Ascending aorta (tissue), 2 donors: ENCODE measurements at regions not wholly inside any gene's neighbourhood (a gene's known extent, or its start where the extent isn't known, plus 50 kb on each side); places are given as distances from the start of the nearest gene placed in this dataset.

ENCODE experiments used
- DNase-seq, 2 donors: peaks; one replicate each; pipeline ENCODE4 v3.0.0-alpha.2; 2019; ENCODE audit warnings: low spot score in 2 of 2
- H3K27ac ChIP-seq, 2 donors: fragments of 200-600 bp; sonication (generic); one replicate each; pipeline ENCODE4 v1.5.1; 2016 to 2017; ENCODE audit warnings: mild to moderate bottlenecking in 1 of 2
- H3K27me3 ChIP-seq: fragments of 200-600 bp; sonication (generic); one replicate; pipeline ENCODE4 v1.5.1; 2017
- H3K36me3 ChIP-seq, 2 donors: fragments of 200-600 bp; sonication (generic); one replicate each; pipeline ENCODE4 v1.5.1; 2016
- H3K4me1 ChIP-seq, 2 donors: fragments of 200-600 bp; sonication (generic); one replicate each; pipeline ENCODE4 v1.5.1; 2016 to 2017; ENCODE audit warnings: mild to moderate bottlenecking in 1 of 2
- H3K4me3 ChIP-seq, 2 donors: fragments of 200-600 bp; sonication (generic); one replicate each; pipeline ENCODE4 v1.5.1; 2016 to 2017; ENCODE audit warnings: mild to moderate bottlenecking in 1 of 2
- H3K9me3 ChIP-seq, 2 donors: fragments of 200-600 bp; sonication (generic); one replicate each; pipeline ENCODE4 v1.5.1; 2016
- CTCF ChIP-seq, 3 experiments: fragments of 200-600 bp in 2 of 3; fragments of 450-650 bp in 1 of 3; sonication (generic) in 2 of 3; IDR thresholded peaks; one replicate each; pipeline ENCODE4 v1.5.1; 2016 to 2019; ENCODE audit warnings: antibody characterized with exemption in 3 of 3, mild to moderate bottlenecking in 1 of 3, moderate library complexity in 1 of 3
- intact Hi-C: fragments of 100-400 bp; cut with DNase I; formaldehyde crosslinking; loops from one replicate; pipeline ENCODE4 v1.15.1; 2023

GRCh38 chr5:93886917-93887361, 145.5 kb upstream of the POU5F2 start:
- Histone ChIP-seq H3K4me3 (no peak overlapping the region), H3K36me3 (no peaks in the 10 kb centered on the region), H3K4me1 (no peaks in the 10 kb centered on the region), H3K27me3 (no peaks in the 10 kb centered on the region), H3K27ac (no peak overlapping the region), H3K9me3 (no peaks in the 10 kb centered on the region)
- DNase-seq = no peak
- intact Hi-C loops = no loop called here
- TF ChIP-seq CTCF (IDR thresholded peaks at IDR 0.05) = no peak

DNA sequence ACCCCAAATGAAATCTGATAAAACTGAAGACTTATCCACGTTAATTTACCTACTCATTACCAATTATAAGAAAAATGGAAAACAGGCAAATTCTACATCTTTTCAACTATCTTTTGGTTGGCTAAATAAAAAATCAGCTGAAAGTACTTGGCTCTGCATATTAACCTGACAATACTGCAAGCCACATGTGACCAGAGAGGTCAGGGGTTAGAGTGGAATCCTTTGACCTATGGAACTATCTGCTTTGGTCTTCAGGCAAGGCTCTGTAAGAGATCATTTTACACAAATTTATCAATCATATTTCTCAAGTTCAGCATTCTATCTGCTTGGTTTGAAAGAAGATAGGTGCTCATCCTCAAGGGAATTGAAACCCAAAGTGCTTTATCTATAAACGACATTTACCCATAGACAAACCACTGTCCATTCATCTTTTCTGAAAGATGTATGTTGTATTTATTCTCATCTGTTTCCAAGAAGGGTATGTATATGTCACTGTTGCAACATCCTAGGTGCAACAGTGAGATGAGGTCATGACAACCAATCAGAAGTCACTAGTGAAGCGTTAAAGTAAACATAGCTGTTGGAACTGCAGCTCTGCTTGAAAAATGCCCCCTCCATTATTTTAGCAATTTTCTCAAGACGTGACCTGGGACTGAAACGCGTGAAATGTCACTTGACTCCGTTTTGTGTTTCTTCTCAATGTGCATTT, 144.9 kb upstream of the POU5F2 start:
- Histone ChIP-seq H3K4me1 (no peaks in the 10 kb centered on the region), H3K27ac (no peak overlapping the region), H3K36me3 (peaks cover 0 to under 1% of the 10 kb centered on the region in 2 donors), H3K27me3 (no peaks in the 10 kb centered on the region), H3K4me3 (no peak overlapping the region), H3K9me3 (no peaks in the 10 kb centered on the region)
- intact Hi-C loops = no loop called here
- TF ChIP-seq CTCF (IDR thresholded peaks at IDR 0.05) = no peak
- no peak for DNase-seq

- H3K4me3 ChIP-seq = no peak overlapping the region
- H3K27ac ChIP-seq = no peak overlapping the region
- H3K4me1 ChIP-seq = no peaks in the 10 kb centered on the region
- no peaks in the 10 kb centered on the region for H3K9me3 ChIP-seq
- H3K36me3 ChIP-seq = peaks cover 0 to 8% of the 10 kb centered on the region in 2 donors
- no peak for TF ChIP-seq CTCF (IDR thresholded peaks at IDR 0.05)
- H3K27me3 ChIP-seq = no peaks in the 10 kb centered on the region
- intact Hi-C loops = no loop called here
- no peak for DNase-seq
These were observed 142.9 kb upstream of the POU5F2 start for GRCh38 chr5:93884254-93884653.

DNA sequence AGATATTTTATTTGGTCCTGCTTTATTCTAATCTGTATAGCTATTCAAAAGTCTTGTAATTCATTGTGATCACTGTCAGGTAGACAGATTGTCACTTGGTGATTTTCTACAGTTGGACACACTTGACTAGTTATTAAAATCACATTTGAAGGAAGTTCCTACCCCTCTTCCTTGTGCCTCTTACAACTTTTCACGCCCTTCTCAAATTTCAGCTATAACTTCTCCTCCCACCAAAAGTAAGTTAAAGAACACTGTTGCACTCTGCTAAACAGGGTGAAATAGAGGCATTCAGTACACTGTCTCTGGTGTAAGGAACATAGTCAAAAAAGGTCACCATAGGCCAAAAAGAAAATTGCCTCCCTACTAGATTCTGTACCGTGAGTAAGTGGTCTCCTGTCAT, 142.1 kb upstream of the POU5F2 start:
- intact Hi-C loops = no loop called here
- Histone ChIP-seq H3K4me3 (no peak overlapping the region), H3K4me1 (no peaks in the 10 kb centered on the region), H3K36me3 (peaks cover 0 to 8% of the 10 kb centered on the region in 2 donors), H3K27me3 (no peaks in the 10 kb centered on the region), H3K9me3 (no peaks in the 10 kb centered on the region), H3K27ac (no peak overlapping the region)
- no peak for TF ChIP-seq CTCF (IDR thresholded peaks at IDR 0.05)
- DNase-seq = no peak

DNA sequence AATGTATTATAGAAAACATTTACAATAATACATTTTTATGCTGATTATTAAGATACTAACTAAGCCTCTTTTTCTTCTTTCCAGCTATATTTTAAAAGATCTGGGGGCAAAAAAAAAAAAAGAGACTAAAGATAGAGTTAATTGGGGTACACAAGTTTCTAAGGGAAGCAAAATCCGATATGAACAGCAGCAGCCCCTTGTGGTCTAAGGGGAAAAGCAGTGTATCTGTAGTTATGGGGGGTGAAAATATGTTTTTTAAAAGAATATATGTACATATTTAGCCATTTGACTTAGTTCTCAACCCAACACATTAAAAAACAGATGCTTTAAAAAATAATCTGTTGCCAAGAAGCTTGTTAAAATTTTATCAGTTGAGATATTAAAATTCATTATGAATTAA, 134.3 kb upstream of the POU5F2 start:
- H3K4me3 ChIP-seq = no peak overlapping the region
- intact Hi-C loops = no loop called here
- DNase-seq = no peak
- H3K4me1 ChIP-seq = no peaks in the 10 kb centered on the region
- no peaks in the 10 kb centered on the region for H3K27me3 ChIP-seq
- no peak for TF ChIP-seq CTCF (IDR thresholded peaks at IDR 0.05)
- H3K9me3 ChIP-seq = no peaks in the 10 kb centered on the region
- H3K36me3 ChIP-seq = peaks cover 0 to 2% of the 10 kb centered on the region in 2 donors
- H3K27ac ChIP-seq = no peak overlapping the region

DNA sequence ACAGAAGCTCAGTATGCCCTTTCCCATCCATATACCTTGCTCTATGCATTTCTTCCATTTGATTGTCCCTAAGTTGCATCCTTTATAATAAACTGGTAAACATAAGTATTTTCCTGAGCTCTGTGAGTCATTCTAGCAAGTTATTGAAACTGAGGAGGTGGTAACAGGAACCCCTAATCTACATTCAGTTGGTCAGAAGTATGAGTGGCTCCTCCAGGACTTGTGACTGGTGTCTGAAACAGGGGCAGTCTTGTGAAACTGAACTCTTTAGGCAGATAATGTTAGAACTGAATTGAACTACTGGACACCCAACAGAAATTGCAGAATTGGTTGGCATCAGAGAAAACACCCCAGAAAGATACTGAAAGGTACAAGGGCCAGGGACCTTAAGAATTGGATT, 133.1 kb upstream of the POU5F2 start:
- Histone ChIP-seq H3K4me3 (no peak overlapping the region), H3K36me3 (no peaks in the 10 kb centered on the region), H3K4me1 (no peaks in the 10 kb centered on the region), H3K27ac (no peak overlapping the region), H3K27me3 (no peaks in the 10 kb centered on the region), H3K9me3 (no peaks in the 10 kb centered on the region)
- no peak for DNase-seq
- intact Hi-C loops = no loop called here
- TF ChIP-seq CTCF (IDR thresholded peaks at IDR 0.05) = no peak
